ENCODE measurements at regions not wholly inside any gene's neighbourhood (a gene's known extent, or its start where the extent isn't known, plus 50 kb on each side); places are given as distances from the start of the nearest gene placed in this dataset.
"Not testable (repeated sequence)": the region's sequence is repeated elsewhere in the genome, so short reads cannot be mapped to it uniquely, and the experiment has no call there.

- H3K4me1 ChIP-seq (ENCODE audit: control extremely low read depth in 1 of 4, control insufficient read depth in 4 of 4, insufficient read depth in 4 of 4, low read length in 3 of 4) = no peaks in the 10 kb centered on the region
- peaks cover 0 to 15% (median 7%) of the 10 kb centered on the region in 5 experiments for H3K27me3 ChIP-seq (replicated peaks in 2 of 5; ENCODE audit: control insufficient read depth in 4 of 5, insufficient read depth in 5 of 5, low read length in 4 of 5)
- H3K4me3 ChIP-seq (ENCODE audit: control insufficient read depth in 1 of 7, extremely low read depth in 1 of 7, insufficient read depth in 4 of 7, low read depth in 2 of 7, low read length in 6 of 7) = no peak overlapping the region
- no peak overlapping the region for H3K27ac ChIP-seq (ENCODE audit: insufficient read depth in 1 of 2, low read depth in 1 of 2, low read length in 2 of 2, poor library complexity in 1 of 2, severe bottlenecking in 2 of 2)
- ChIA-PET CTCF (interaction anchor here (1.1 to 1.9 kb wide), 2 partner anchors 100 to 271 kb away, joined by 4 read pairs; no protein-coding TSS in a partner anchor), POLR2A (no interaction called here)
- DNase-seq = no peak
- H3K9me3 ChIP-seq (ENCODE audit: control extremely low read depth in 1 of 5, control insufficient read depth in 4 of 5, insufficient read depth in 2 of 5, low read depth in 1 of 5, low read length in 4 of 5) = peaks cover 0 to 7% (median 5%) of the 10 kb centered on the region in 5 experiments
- H3K36me3 ChIP-seq (ENCODE audit: control insufficient read depth in 4 of 4, insufficient read depth in 4 of 4, low read length in 3 of 4) = no peaks in the 10 kb centered on the region
- 95% methylated on average over 2 of the region's 9 CpGs for WGBS (ENCODE audit: insufficient coverage)
These were observed 105.3 kb downstream of the LHX2 start for GRCh38 chr9:124116683-124117363.

GRCh38 chr9:124118894-124119293 is 107.3 kb downstream of the LHX2 start:
- 90% methylated on average over 5 of the region's 6 CpGs for WGBS (ENCODE audit: insufficient coverage)
- peaks cover 0 to 8% (median 4%) of the 10 kb centered on the region in 5 experiments for H3K27me3 ChIP-seq (replicated peaks in 2 of 5; ENCODE audit: control insufficient read depth in 4 of 5, insufficient read depth in 5 of 5, low read length in 4 of 5)
- POLR2A ChIA-PET = no interaction called here
- CTCF ChIA-PET = no interaction called here
- DNase-seq = no peak
- H3K36me3 ChIP-seq (ENCODE audit: control insufficient read depth in 4 of 4, insufficient read depth in 4 of 4, low read length in 3 of 4) = no peaks in the 10 kb centered on the region
- H3K9me3 ChIP-seq (ENCODE audit: control extremely low read depth in 1 of 5, control insufficient read depth in 4 of 5, insufficient read depth in 2 of 5, low read depth in 1 of 5, low read length in 4 of 5) = peaks cover 0 to 8% (median 5%) of the 10 kb centered on the region in 5 experiments
- no peak overlapping the region for H3K4me3 ChIP-seq (ENCODE audit: control insufficient read depth in 1 of 7, extremely low read depth in 1 of 7, insufficient read depth in 4 of 7, low read depth in 2 of 7, low read length in 6 of 7)
- H3K27ac ChIP-seq (ENCODE audit: insufficient read depth in 1 of 2, low read depth in 1 of 2, low read length in 2 of 2, poor library complexity in 1 of 2, severe bottlenecking in 2 of 2) = no peak overlapping the region
- H3K4me1 ChIP-seq (ENCODE audit: control extremely low read depth in 1 of 4, control insufficient read depth in 4 of 4, insufficient read depth in 4 of 4, low read length in 3 of 4) = no peaks in the 10 kb centered on the region

DNA sequence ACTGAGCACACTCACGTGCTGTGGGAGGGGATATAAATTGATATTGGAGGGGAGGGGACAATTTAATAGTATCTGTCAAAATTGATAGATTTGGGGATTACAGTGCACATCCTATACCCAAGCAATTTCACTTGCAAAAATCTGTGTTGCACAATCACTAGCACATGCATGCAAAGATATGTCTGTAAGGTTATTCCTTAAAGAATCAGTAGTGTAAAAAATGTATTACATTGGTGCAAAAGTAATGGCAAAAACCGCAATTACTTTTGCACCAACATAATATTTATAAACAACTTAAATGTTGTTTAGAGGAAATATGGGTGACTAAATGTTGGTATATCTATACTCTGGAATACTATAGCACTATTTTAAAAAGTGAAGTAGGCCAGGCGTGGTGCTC is 108.7 kb downstream of the LHX2 start:
- CTCF ChIA-PET = no interaction called here
- no peak for DNase-seq
- WGBS (ENCODE audit: insufficient coverage) = no CpG with 5 or more reads among the region's 3 CpGs
- POLR2A ChIA-PET = no interaction called here
- Histone ChIP-seq H3K4me1 (ENCODE audit: control extremely low read depth in 1 of 4, control insufficient read depth in 4 of 4, insufficient read depth in 4 of 4, low read length in 3 of 4) (no peaks in the 10 kb centered on the region), H3K27me3 (replicated peaks in 2 of 5; ENCODE audit: control insufficient read depth in 4 of 5, insufficient read depth in 5 of 5, low read length in 4 of 5) (peaks cover 0 to 4% (median 3%) of the 10 kb centered on the region in 5 experiments), H3K9me3 (ENCODE audit: control extremely low read depth in 1 of 5, control insufficient read depth in 4 of 5, insufficient read depth in 2 of 5, low read depth in 1 of 5, low read length in 4 of 5) (peaks cover 0 to 8% (median 5%) of the 10 kb centered on the region in 5 experiments), H3K4me3 (ENCODE audit: control insufficient read depth in 1 of 7, extremely low read depth in 1 of 7, insufficient read depth in 4 of 7, low read depth in 2 of 7, low read length in 6 of 7) (no peak overlapping the region), H3K27ac (ENCODE audit: insufficient read depth in 1 of 2, low read depth in 1 of 2, low read length in 2 of 2, poor library complexity in 1 of 2, severe bottlenecking in 2 of 2) (no peak overlapping the region), H3K36me3 (ENCODE audit: control insufficient read depth in 4 of 4, insufficient read depth in 4 of 4, low read length in 3 of 4) (no peaks in the 10 kb centered on the region)

DNA sequence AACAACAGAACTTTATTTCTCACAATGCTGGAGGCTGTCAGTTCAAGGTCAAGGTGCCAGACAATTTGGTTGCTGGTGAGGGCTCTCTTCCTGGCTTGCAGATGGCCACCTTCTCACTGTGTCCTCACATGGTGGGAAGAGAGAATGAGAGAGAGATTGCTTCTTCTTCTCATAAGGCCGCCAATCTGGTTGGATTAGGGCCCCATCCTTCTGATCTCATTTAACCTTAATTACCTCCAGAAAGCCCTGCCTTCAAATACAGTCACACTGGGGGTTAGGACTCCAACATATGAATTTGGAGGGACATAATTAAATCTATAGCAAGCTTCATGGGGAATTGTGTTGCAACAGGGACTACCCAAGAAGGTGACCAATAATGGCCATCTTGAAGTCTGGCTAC is 110.2 kb downstream of the LHX2 start:
- POLR2A ChIA-PET = no interaction called here
- DNase-seq = no peak
- no CpG with 5 or more reads among the region's 1 CpG for WGBS (ENCODE audit: insufficient coverage)
- H3K27me3 ChIP-seq (replicated peaks in 2 of 5; ENCODE audit: control insufficient read depth in 4 of 5, insufficient read depth in 5 of 5, low read length in 4 of 5) = peaks cover 0 to 4% (median 3%) of the 10 kb centered on the region in 5 experiments
- no peaks in the 10 kb centered on the region for H3K4me1 ChIP-seq (ENCODE audit: control extremely low read depth in 1 of 4, control insufficient read depth in 4 of 4, insufficient read depth in 4 of 4, low read length in 3 of 4)
- CTCF ChIA-PET = interaction anchor here (0.9 to 8.6 kb wide), 3 partner anchors 8 to 264 kb away, joined by 3 to 69 read pairs (median 3); no protein-coding TSS in a partner anchor
- no peak overlapping the region for H3K4me3 ChIP-seq (ENCODE audit: control insufficient read depth in 1 of 7, extremely low read depth in 1 of 7, insufficient read depth in 4 of 7, low read depth in 2 of 7, low read length in 6 of 7)
- no peak overlapping the region for H3K27ac ChIP-seq (ENCODE audit: insufficient read depth in 1 of 2, low read depth in 1 of 2, low read length in 2 of 2, poor library complexity in 1 of 2, severe bottlenecking in 2 of 2)
- no peaks in the 10 kb centered on the region for H3K36me3 ChIP-seq (ENCODE audit: control insufficient read depth in 4 of 4, insufficient read depth in 4 of 4, low read length in 3 of 4)
- H3K9me3 ChIP-seq (ENCODE audit: control extremely low read depth in 1 of 5, control insufficient read depth in 4 of 5, insufficient read depth in 2 of 5, low read depth in 1 of 5, low read length in 4 of 5) = peaks cover 0 to 8% (median 3%) of the 10 kb centered on the region in 5 experiments

DNA sequence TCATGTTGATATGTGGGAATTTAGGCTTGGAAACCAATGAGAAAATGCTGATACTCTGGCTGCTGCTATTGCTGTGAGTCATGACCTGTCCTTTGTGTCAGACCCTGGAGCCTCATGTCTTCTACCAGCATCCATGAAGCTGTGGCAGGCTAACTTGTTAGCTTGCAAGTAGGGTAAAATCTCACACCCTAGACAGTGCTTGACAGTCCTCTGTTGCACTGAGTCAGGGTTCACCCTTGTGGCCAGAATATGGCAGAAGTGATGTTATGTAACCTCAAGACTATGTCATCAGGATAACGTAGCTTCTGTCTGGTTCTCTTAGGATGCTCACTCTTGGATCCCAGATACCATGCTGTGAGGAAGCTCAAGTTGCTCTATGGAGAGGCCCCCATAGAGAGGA is 110.8 kb downstream of the LHX2 start:
- Histone ChIP-seq H3K27ac (ENCODE audit: insufficient read depth in 1 of 2, low read depth in 1 of 2, low read length in 2 of 2, poor library complexity in 1 of 2, severe bottlenecking in 2 of 2) (no peak overlapping the region), H3K4me3 (ENCODE audit: control insufficient read depth in 1 of 7, extremely low read depth in 1 of 7, insufficient read depth in 4 of 7, low read depth in 2 of 7, low read length in 6 of 7) (no peak overlapping the region), H3K9me3 (ENCODE audit: control extremely low read depth in 1 of 5, control insufficient read depth in 4 of 5, insufficient read depth in 2 of 5, low read depth in 1 of 5, low read length in 4 of 5) (peaks cover 0 to 5% (median 0%) of the 10 kb centered on the region in 5 experiments), H3K4me1 (ENCODE audit: control extremely low read depth in 1 of 4, control insufficient read depth in 4 of 4, insufficient read depth in 4 of 4, low read length in 3 of 4) (peaks cover 0 to 4% (median under 1%) of the 10 kb centered on the region in 4 experiments), H3K36me3 (ENCODE audit: control insufficient read depth in 4 of 4, insufficient read depth in 4 of 4, low read length in 3 of 4) (no peaks in the 10 kb centered on the region), H3K27me3 (replicated peaks in 2 of 5; ENCODE audit: control insufficient read depth in 4 of 5, insufficient read depth in 5 of 5, low read length in 4 of 5) (peaks cover 0 to 4% (median 3%) of the 10 kb centered on the region in 5 experiments)
- DNase-seq = no peak
- ChIA-PET POLR2A (no interaction called here), CTCF (interaction anchor here (0.7 to 8.6 kb wide), 6 partner anchors 9 to 264 kb away, joined by 3 to 69 read pairs (median 3); no protein-coding TSS in a partner anchor)
- 100% methylated on average over 1 of the region's 1 CpG for WGBS (ENCODE audit: insufficient coverage)

DNA sequence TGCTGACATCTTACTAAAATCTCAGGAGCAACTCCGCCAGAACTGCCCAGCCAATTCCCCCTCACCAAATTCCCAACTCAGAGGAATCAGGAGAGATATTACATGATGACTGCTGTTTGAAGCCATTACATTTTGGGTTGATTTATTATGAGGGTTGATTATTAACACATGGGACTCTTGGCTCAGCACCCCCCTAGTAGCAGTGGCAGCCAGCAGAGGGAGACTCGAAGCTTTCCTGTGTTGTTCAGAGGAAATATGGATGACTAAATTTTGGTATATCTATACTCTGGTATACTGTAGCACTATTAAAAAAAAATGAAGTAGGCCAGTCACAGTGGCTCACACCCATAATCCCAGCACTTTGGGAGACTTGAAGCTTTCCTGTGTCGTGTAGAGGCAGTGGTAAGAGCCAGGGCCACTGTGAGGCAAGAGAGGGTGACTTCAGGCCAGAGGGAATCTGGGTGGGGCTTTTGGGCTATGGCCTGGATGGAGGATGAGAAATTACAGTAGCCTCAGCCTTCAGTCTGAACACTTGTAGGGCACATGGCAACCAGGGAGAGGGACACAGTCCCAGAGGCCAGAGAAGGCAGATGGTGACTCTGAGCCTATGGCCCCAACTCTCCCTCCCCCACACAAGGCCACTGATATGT is 111.4 kb downstream of the LHX2 start:
- POLR2A ChIA-PET = no interaction called here
- WGBS (ENCODE audit: insufficient coverage) = no CpG with 5 or more reads among the region's 3 CpGs
- CTCF ChIA-PET = interaction anchor here (0.7 to 8.6 kb wide), 10 partner anchors 9 to 269 kb away, joined by 3 to 69 read pairs (median 4); no protein-coding TSS in a partner anchor
- H3K4me3 ChIP-seq (ENCODE audit: control insufficient read depth in 1 of 7, extremely low read depth in 1 of 7, insufficient read depth in 4 of 7, low read depth in 2 of 7, low read length in 6 of 7) = no peak overlapping the region
- peaks cover 0 to 4% (median under 1%) of the 10 kb centered on the region in 4 experiments for H3K4me1 ChIP-seq (ENCODE audit: control extremely low read depth in 1 of 4, control insufficient read depth in 4 of 4, insufficient read depth in 4 of 4, low read length in 3 of 4)
- peaks cover 0 to 3% (median 0%) of the 10 kb centered on the region in 5 experiments for H3K27me3 ChIP-seq (replicated peaks in 2 of 5; ENCODE audit: control insufficient read depth in 4 of 5, insufficient read depth in 5 of 5, low read length in 4 of 5)
- peak in 2 of 3 donors; percentile 51 to 55 for DNase-seq
- no peaks in the 10 kb centered on the region for H3K36me3 ChIP-seq (ENCODE audit: control insufficient read depth in 4 of 4, insufficient read depth in 4 of 4, low read length in 3 of 4)
- peaks cover 0 to 5% (median 0%) of the 10 kb centered on the region in 5 experiments for H3K9me3 ChIP-seq (ENCODE audit: control extremely low read depth in 1 of 5, control insufficient read depth in 4 of 5, insufficient read depth in 2 of 5, low read depth in 1 of 5, low read length in 4 of 5)
- H3K27ac ChIP-seq (ENCODE audit: insufficient read depth in 1 of 2, low read depth in 1 of 2, low read length in 2 of 2, poor library complexity in 1 of 2, severe bottlenecking in 2 of 2) = no peak overlapping the region

- H3K27ac ChIP-seq (ENCODE audit: insufficient read depth in 1 of 2, low read depth in 1 of 2, low read length in 2 of 2, poor library complexity in 1 of 2, severe bottlenecking in 2 of 2); H3K4me3 ChIP-seq (ENCODE audit: control insufficient read depth in 1 of 7, extremely low read depth in 1 of 7, insufficient read depth in 4 of 7, low read depth in 2 of 7, low read length in 6 of 7); H3K27me3 ChIP-seq (replicated peaks in 2 of 5; ENCODE audit: control insufficient read depth in 4 of 5, insufficient read depth in 5 of 5, low read length in 4 of 5); H3K4me1 ChIP-seq (ENCODE audit: control extremely low read depth in 1 of 4, control insufficient read depth in 4 of 4, insufficient read depth in 4 of 4, low read length in 3 of 4); POLR2A ChIA-PET; H3K36me3 ChIP-seq (ENCODE audit: control insufficient read depth in 4 of 4, insufficient read depth in 4 of 4, low read length in 3 of 4); H3K9me3 ChIP-seq (ENCODE audit: control extremely low read depth in 1 of 5, control insufficient read depth in 4 of 5, insufficient read depth in 2 of 5, low read depth in 1 of 5, low read length in 4 of 5): not testable (repeated sequence)
- DNase-seq = peak in 2 of 3 donors; percentile 22 to 27
- WGBS (ENCODE audit: insufficient coverage) = 83% methylated on average over 1 of the region's 1 CpG
- CTCF ChIA-PET = interaction anchor here (0.6 to 8.6 kb wide), 7 partner anchors 11 to 268 kb away, joined by 3 to 69 read pairs (median 4); no protein-coding TSS in a partner anchor
These were observed 112.1 kb downstream of the LHX2 start for GRCh38 chr9:124123621-124124020.
